ENCODE measurements at regions not wholly inside any gene's neighbourhood (a gene's known extent, or its start where the extent isn't known, plus 50 kb on each side); places are given as distances from the start of the nearest gene placed in this dataset.

- no peak for TF ChIP-seq GATA2 (IDR thresholded peaks at IDR 0.05; ENCODE audit: low read depth, low read length)
- TF ChIP-seq GATA3 (IDR thresholded peaks at IDR 0.05; ENCODE audit: low read depth, low read length) = no peak
These were observed 98.2 kb downstream of the LACC1 start for GRCh38 chr13:43977911-43978310.
